ENCODE measurements at regions not wholly inside any gene's neighbourhood (a gene's known extent, or its start where the extent isn't known, plus 50 kb on each side); places are given as distances from the start of the nearest gene placed in this dataset.

- H3K9me3 ChIP-seq (ENCODE audit: insufficient read depth, low read length), result no peaks in the 10 kb centered on the region
- no peak overlapping the region for H3K4me3 ChIP-seq (ENCODE audit: insufficient read depth, low read length, poor library complexity, severe bottlenecking)
- H3K79me2 ChIP-seq (ENCODE audit: insufficient read depth, low read length), result no peaks in the 10 kb centered on the region
- no peaks in the 10 kb centered on the region for H3K36me3 ChIP-seq (ENCODE audit: low read length)
- no peak overlapping the region for H2AFZ ChIP-seq (ENCODE audit: low read depth, low read length, severe bottlenecking)
- no peaks in the 10 kb centered on the region for H4K20me1 ChIP-seq (ENCODE audit: low read depth, low read length)
- no peak for TF ChIP-seq CTCF (IDR thresholded peaks at IDR 0.05; ENCODE audit: insufficient read depth, low read length, poor library complexity, severe bottlenecking)
- no peak for TF ChIP-seq EZH2phosphoT487 (conservative IDR thresholded peaks at IDR 0.05; ENCODE audit: low read length)
- no peak overlapping the region for H3K27ac ChIP-seq (ENCODE audit: low read depth, low read length)
- no peaks in the 10 kb centered on the region for H3K9me2 ChIP-seq (replicated peaks; ENCODE audit: insufficient read depth, low read length)
- H3K9ac ChIP-seq (ENCODE audit: low read length), result no peak overlapping the region
- H3K27me3 ChIP-seq (ENCODE audit: low read length), result no peaks in the 10 kb centered on the region
- no peak overlapping the region for H3K4me2 ChIP-seq (ENCODE audit: low read depth, low read length, poor library complexity, severe bottlenecking)
- H3F3A ChIP-seq (ENCODE audit: insufficient read depth), result no peaks in the 10 kb centered on the region
Measured at GRCh38 chr4:187940299-187940698, 55.3 kb upstream of the ZFP42 start.

- no peaks in the 10 kb centered on the region for H3F3A ChIP-seq (ENCODE audit: insufficient read depth)
- TF ChIP-seq CTCF (IDR thresholded peaks at IDR 0.05; ENCODE audit: insufficient read depth, low read length, poor library complexity, severe bottlenecking) (no peak), EZH2phosphoT487 (conservative IDR thresholded peaks at IDR 0.05; ENCODE audit: low read length) (no peak)
Measured at GRCh38 chr4:187942968-187943367, 52.6 kb upstream of the ZFP42 start.

GRCh38 chr4:187944179-187944578 is 51.4 kb upstream of the ZFP42 start:
- H3F3A ChIP-seq (ENCODE audit: insufficient read depth), result no peaks in the 10 kb centered on the region
- no peak overlapping the region for H3K4me3 ChIP-seq (ENCODE audit: insufficient read depth, low read length, poor library complexity, severe bottlenecking)
- H3K9me2 ChIP-seq (replicated peaks; ENCODE audit: insufficient read depth, low read length), result no peaks in the 10 kb centered on the region
- no peak overlapping the region for H3K4me2 ChIP-seq (ENCODE audit: low read depth, low read length, poor library complexity, severe bottlenecking)
- no peaks in the 10 kb centered on the region for H3K27me3 ChIP-seq (ENCODE audit: low read length)
- TF ChIP-seq CTCF (IDR thresholded peaks at IDR 0.05; ENCODE audit: insufficient read depth, low read length, poor library complexity, severe bottlenecking) (no peak), EZH2phosphoT487 (conservative IDR thresholded peaks at IDR 0.05; ENCODE audit: low read length) (no peak)
- H3K9me3 ChIP-seq (ENCODE audit: insufficient read depth, low read length), result no peaks in the 10 kb centered on the region
- no peak overlapping the region for H3K27ac ChIP-seq (ENCODE audit: low read depth, low read length)
- no peaks in the 10 kb centered on the region for H3K79me2 ChIP-seq (ENCODE audit: insufficient read depth, low read length)
- no peak overlapping the region for H2AFZ ChIP-seq (ENCODE audit: low read depth, low read length, severe bottlenecking)
- no peaks in the 10 kb centered on the region for H4K20me1 ChIP-seq (ENCODE audit: low read depth, low read length)
- H3K36me3 ChIP-seq (ENCODE audit: low read length), result no peaks in the 10 kb centered on the region
- no peak overlapping the region for H3K9ac ChIP-seq (ENCODE audit: low read length)

More at GRCh38 chr4:187942968-187943367, 52.6 kb upstream of the ZFP42 start:
- H3K9me2 ChIP-seq (replicated peaks; ENCODE audit: insufficient read depth, low read length), result no peaks in the 10 kb centered on the region
- H3K79me2 ChIP-seq (ENCODE audit: insufficient read depth, low read length), result no peaks in the 10 kb centered on the region
- no peaks in the 10 kb centered on the region for H4K20me1 ChIP-seq (ENCODE audit: low read depth, low read length)
- H3K4me3 ChIP-seq (ENCODE audit: insufficient read depth, low read length, poor library complexity, severe bottlenecking), result no peak overlapping the region
- no peak overlapping the region for H3K4me2 ChIP-seq (ENCODE audit: low read depth, low read length, poor library complexity, severe bottlenecking)
- no peak overlapping the region for H2AFZ ChIP-seq (ENCODE audit: low read depth, low read length, severe bottlenecking)
- H3K27me3 ChIP-seq (ENCODE audit: low read length), result no peaks in the 10 kb centered on the region
- no peaks in the 10 kb centered on the region for H3K36me3 ChIP-seq (ENCODE audit: low read length)
- H3K9me3 ChIP-seq (ENCODE audit: insufficient read depth, low read length), result no peaks in the 10 kb centered on the region
- H3K27ac ChIP-seq (ENCODE audit: low read depth, low read length), result no peak overlapping the region
- no peak overlapping the region for H3K9ac ChIP-seq (ENCODE audit: low read length)

Measured in SU-DHL-6 (cell line).